HG03457 (cell line): ENCODE measurements at regions not wholly inside any gene's neighbourhood (a gene's known extent, or its start where the extent isn't known, plus 50 kb on each side); places are given as distances from the start of the nearest gene placed in this dataset.
"Not testable (repeated sequence)": the region's sequence is repeated elsewhere in the genome, so short reads cannot be mapped to it uniquely, and the experiment has no call there.

ENCODE experiments used
- ATAC-seq: cut with Tn5 transposase; IDR thresholded peaks from one replicate; pipeline ENCODE4 v1.9.1; 2021; ENCODE audit warnings: moderate number of reproducible peaks; ENCODE audit not compliant: unreplicated experiment

GRCh38 chrX:65831268-65831667 lies 163.8 kb downstream of the MSN start:
- ATAC-seq = no peak

- ATAC-seq = no peak
Measured at GRCh38 chrX:65828599-65828998, 161.1 kb downstream of the MSN start.

- ATAC-seq = not testable (repeated sequence)
Measured at GRCh38 chrX:65825226-65825625, 157.8 kb downstream of the MSN start.

GRCh38 chrX:65821721-65822496 lies 154.5 kb downstream of the MSN start:
- no peak for ATAC-seq

GRCh38 chrX:65819983-65820382 lies 152.5 kb downstream of the MSN start:
- not testable (repeated sequence) for ATAC-seq

GRCh38 chrX:65813245-65813644 lies 145.8 kb downstream of the MSN start:
- no peak for ATAC-seq

GRCh38 chrX:65811558-65812228 lies 144.2 kb downstream of the MSN start:
- no peak for ATAC-seq
